Stimulated activated CD4-positive, alpha-beta T cell treated with anti-CD3 and anti-CD28 coated beads, Interleukin-15, amount 100 ng/mL, for 48 hours (primary cell): ENCODE measurements at regions not wholly inside any gene's neighbourhood (a gene's known extent, or its start where the extent isn't known, plus 50 kb on each side); places are given as distances from the start of the nearest gene placed in this dataset.

Source experiments
- DNase-seq, 2 donors: peaks; one replicate each; pipeline ENCODE4 v3.0.0-alpha.2; 2020; ENCODE audit warnings: low read depth in 2 of 2

GRCh38 chr5:167771571-167771970, 519.9 kb upstream of the WWC1 start:
- DNase-seq: no peak

- no peak for DNase-seq
These were observed 517.7 kb upstream of the WWC1 start for GRCh38 chr5:167773668-167774301.

GRCh38 chr5:167777746-167778145, 513.7 kb upstream of the WWC1 start:
- DNase-seq: no peak

- no peak for DNase-seq
These were observed 513.2 kb upstream of the WWC1 start for GRCh38 chr5:167778228-167778627.

DNA sequence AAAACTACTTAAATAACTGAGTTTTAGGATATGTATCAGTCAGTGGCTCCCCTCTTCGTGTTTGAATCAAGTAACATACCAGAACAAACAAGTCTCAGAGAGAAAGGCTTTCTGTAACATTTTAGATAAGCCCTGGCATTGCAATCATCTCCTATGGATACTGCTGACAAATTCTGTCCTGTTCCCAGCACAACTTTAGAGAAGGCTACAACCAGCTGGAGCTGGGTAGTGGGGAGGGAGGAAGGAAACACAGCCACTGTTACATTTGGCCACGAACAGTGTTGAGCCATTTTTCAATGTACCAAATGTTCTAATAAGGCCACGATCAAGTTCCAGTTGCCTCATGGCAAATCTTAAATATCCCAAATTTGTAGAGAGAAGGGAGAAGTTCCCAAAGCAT, 511.8 kb upstream of the WWC1 start:
- no peak for DNase-seq

DNA sequence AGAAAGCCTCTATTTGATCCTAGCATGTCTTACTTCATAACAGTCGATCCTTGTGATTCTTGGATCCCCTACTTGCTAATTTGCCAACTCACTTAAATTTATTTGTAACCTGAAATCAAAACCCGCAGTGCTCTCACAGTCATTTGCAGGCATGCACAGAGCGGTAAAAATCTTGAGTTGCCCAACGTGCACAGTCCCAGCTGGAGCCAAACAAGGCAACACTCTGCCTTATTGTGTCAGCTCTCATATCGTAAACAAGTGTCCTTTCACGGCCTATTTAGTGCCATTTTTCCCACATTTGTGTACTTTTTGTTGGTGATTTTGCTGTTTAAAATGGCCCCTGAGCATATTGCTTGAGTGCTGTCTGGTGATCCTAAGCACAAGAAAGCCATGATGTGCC, 511.3 kb upstream of the WWC1 start:
- DNase-seq: no peak

DNA sequence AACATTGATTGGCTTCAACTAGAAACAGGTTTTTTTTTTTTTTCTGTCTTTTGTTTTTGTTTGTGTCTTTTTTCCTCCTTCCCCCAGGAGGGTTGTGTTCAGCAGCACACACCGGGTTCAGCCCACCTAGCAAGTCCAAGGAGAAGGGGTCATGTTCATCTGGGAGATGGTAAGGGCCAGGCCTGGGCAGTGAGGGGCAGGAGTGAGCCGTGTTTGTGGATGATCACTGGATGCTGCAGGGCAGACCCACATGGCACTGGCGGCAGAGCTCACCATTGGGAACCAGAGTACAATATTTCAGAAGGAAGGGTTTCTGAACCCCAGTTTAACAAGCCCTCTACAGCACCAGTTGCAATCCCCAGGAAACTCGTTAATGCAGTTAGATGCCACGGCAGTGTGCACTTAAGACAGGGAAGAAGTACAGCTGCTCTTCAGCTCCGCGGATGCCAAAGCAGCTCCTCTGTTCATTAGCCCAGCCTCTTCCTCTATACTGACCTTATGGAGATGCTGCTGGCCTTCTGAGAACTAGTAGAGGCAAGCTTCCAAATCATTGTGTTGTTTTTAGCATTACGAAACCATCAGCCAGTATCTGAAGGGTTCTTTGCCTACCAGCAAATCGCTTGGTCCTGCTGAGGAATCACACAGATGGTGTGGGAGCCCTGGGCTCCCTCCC, 508.2 kb upstream of the WWC1 start:
- no peak for DNase-seq

DNA sequence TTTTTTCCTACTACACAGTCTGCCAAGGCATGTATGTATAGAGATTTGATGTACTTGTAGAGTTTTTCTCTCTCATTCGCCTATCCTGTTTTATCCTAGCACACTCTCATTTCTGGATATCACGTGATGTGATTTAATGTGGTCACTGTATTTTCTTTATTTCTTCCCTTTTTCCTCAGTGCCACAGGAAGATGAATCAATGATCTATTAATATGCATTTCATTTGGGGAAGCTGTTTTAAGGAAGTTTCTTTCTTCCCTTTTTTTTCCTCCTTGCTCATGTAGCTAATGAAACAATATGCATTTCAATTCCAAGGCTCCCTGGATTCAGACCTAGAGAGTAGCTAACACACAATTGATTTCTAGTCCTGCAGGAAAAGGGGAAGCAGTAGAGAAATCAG, 506.3 kb upstream of the WWC1 start:
- DNase-seq: no peak

DNA sequence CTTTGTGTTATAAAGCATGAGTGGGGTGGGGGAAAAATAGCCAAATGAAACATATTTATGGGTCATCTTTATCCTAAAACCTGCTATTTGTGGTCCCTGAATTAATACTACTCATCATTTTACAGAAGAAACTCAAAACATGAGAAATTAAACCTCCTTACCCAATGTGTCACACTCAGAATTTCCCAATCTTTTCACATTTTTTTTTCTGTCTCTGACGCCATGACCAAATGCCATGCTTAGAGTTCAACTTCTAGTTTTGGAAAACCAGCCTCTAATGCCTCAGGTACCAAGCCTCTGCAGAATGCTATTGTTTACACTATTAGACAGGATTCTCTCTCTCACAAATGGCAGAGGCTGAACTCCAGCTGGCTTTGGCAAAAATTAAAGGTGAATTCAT, 505.5 kb upstream of the WWC1 start:
- DNase-seq: no peak

DNA sequence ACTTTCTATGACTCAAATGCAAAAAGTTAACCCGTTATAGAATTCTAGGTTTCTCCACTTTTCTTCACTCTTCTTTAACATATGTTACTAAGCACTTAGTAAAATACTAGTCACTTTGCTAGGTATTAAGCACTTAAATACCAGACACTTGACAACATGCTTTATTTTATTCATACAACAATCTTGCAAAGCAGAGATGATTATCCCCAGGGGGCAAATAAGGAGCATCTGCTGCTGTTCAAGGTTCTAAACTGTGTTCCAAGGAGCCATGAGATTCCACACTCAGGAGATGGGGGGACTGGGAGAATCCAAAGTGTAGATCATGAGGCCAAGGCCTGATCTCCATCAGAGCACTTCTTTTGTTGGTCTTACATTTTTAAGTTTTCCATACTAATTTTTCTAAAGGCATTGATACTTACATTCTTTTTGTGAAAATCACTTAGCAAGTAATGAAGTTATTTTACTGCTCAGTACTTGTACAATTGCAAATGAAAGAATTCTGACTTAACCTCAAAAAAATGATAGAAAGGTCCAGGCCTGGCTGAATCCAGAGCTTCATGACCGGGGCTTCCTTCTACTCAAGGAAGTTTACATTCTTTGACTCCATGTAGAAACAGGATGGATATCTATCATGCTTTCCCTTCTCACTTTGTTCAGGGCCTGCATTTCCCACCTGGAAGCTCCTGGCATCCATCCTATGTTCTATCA, 504.4 kb upstream of the WWC1 start:
- DNase-seq: no peak

DNA sequence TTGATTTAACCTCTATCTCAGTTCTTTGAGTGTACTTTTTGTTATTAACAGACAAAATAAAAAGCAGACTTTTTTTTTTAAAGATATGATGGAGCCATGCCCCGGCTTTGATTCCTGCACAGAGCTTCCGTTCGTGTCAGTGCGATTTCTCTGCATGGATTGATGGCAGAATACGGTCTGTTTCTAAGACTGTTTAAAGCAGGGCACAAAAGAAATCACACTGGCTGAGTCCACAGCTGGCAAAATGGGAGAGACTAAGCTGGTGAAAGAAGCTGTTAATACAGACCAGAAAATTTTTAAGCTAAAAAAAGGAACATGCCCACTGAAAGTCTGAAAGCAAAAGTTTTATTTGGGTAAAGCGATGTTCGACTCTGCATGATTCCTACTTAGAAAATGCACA, 501.4 kb upstream of the WWC1 start:
- DNase-seq: no peak

DNA sequence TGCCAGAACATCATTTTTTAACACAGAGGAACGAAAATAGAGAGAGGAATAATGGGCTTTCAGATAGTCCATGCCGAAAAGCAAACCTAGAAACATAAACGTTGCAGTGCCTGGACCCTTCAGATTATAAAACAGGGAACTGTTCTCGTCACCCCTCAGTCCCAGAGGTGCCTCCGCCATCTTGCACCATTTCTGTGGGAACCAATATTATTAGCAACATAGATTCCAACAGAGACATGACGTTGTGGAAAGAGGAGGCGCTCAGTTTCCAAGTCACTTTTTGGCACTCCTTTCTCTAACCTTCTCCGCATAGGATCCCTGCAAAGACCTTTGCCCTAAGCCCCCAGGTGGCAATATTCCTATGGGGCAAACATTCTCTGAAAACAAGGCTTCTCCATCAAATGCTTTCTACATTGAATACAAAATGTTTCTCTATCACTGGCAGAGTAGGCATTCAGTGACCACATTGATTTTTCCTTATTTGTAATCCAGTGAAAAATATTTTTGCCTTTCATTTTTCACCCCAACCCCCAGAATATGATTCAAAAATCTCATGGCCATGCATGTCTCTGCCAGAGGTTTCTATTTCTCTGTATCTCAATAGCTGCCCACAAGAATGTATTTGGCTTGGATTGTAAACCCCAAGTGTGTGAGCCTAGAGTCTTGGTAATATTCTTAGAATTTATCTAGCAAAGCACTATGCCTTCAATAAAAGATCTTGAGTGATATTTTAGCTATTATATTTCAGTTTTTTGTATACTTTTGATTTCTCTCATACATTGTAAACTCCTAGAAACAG, 500.8 kb upstream of the WWC1 start:
- no peak for DNase-seq

- no peak for DNase-seq
These were observed 498.9 kb upstream of the WWC1 start for GRCh38 chr5:167792514-167792913.

- DNase-seq: no peak
These were observed 497.7 kb upstream of the WWC1 start for GRCh38 chr5:167793700-167794099.

DNA sequence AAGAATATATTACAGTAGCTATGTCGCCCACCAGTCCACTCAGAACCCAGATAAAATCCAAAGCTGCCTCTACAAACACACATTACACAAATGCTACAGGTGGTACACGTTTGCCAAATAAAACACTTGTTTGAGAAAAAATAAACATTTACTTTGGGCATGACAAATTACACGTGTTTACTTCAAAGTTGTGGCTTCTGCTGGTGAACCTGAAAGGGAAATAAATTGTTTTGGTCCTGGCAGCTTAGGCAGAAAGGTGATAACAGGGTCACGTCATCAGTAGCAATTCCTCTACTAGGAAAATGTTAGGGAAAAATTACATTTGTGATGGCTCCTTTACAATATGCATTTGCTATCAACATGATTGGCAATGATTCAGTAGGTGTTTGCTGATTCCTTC, 497.3 kb upstream of the WWC1 start:
- DNase-seq: no peak

DNA sequence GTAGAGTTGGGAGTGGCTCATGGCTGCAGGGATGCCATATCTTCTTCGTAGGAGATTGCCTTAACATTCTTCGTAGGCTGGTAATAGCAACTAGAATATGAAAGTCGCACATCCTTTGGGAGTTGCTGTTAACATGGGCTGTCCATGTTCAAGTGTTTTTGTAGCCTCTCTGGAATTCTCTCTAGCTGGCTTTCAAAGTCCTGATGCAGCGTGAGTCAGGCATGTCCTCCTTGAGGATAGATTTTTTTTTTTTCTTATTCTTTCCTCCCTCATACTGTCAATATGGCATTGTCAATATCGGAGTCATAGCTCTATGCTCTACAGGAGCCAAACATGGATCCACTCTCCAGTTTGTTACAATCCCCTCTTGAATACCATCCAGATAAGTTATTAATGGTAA, 494.8 kb upstream of the WWC1 start:
- no peak for DNase-seq

GRCh38 chr5:167797933-167798332, 493.5 kb upstream of the WWC1 start:
- DNase-seq: no peak

DNA sequence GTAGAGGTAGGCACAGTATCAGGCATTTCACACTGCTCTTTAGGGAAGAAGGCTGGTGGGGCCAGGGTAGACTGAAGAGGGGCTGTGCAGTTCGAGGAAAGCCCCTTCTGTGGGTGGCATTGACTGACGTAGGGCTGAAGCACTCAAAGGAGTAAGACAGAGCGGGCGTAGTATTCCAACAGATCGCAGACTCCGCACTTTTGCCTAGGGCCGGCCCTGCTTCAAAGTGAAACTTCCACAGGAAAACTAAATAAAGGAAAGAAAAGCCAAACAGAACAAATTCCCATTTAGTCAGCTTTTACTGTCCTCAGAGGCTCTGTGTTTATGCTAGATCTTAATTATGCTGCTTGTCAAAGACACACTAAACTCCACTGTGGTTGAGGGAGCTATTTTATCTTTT, 493.0 kb upstream of the WWC1 start:
- no peak for DNase-seq

- no peak for DNase-seq
These were observed 491.0 kb upstream of the WWC1 start for GRCh38 chr5:167800427-167800826.

GRCh38 chr5:167801999-167802398, 489.4 kb upstream of the WWC1 start:
- DNase-seq: no peak

- DNase-seq: no peak
These were observed 488.6 kb upstream of the WWC1 start for GRCh38 chr5:167802755-167803431.
